ENCODE measurements at regions not wholly inside any gene's neighbourhood (a gene's known extent, or its start where the extent isn't known, plus 50 kb on each side); places are given as distances from the start of the nearest gene placed in this dataset.

DNA sequence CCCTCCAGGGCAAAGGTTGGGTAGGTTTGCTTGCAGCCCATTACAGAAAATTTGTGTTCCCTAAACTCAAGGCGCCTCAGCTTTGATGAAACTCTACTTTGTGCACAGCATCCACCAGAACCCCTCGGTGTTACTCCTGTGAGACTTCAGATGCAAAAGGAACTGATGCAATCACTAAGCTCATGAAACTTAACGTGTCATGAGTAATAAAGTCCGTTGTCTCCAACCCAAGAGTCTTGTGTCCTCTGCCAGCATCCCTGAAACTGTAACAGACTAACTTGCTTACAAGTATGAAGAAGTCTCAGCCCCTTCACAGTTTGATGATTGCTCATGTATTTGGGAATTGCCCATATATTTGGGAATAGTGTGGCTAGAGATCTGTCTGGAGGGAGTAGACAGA lies 74.8 kb upstream of the MARCHF10 start:
- TF ChIP-seq, protein P1, sequence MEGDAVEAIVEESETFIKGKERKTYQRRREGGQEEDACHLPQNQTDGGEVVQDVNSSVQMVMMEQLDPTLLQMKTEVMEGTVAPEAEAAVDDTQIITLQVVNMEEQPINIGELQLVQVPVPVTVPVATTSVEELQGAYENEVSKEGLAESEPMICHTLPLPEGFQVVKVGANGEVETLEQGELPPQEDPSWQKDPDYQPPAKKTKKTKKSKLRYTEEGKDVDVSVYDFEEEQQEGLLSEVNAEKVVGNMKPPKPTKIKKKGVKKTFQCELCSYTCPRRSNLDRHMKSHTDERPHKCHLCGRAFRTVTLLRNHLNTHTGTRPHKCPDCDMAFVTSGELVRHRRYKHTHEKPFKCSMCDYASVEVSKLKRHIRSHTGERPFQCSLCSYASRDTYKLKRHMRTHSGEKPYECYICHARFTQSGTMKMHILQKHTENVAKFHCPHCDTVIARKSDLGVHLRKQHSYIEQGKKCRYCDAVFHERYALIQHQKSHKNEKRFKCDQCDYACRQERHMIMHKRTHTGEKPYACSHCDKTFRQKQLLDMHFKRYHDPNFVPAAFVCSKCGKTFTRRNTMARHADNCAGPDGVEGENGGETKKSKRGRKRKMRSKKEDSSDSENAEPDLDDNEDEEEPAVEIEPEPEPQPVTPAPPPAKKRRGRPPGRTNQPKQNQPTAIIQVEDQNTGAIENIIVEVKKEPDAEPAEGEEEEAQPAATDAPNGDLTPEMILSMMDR (IDR thresholded peaks at IDR 0.05) = no peak
- TF ChIP-seq POLR2A (IDR thresholded peaks at IDR 0.05) = no peak

Data from body of pancreas (tissue), 4 donors.